ENCODE measurements at regions not wholly inside any gene's neighbourhood (a gene's known extent, or its start where the extent isn't known, plus 50 kb on each side); places are given as distances from the start of the nearest gene placed in this dataset.

GRCh38 chr16:64892835-64893785, 228.8 kb downstream of the CDH11 start:
- no peak for DNase-seq (ENCODE audit: low spot score)

GRCh38 chr16:64889446-64889845, 232.4 kb downstream of the CDH11 start:
- no peak for DNase-seq (ENCODE audit: low spot score)

GRCh38 chr16:64887651-64888050, 234.2 kb downstream of the CDH11 start:
- no peak for DNase-seq (ENCODE audit: low spot score)

- no peak for DNase-seq (ENCODE audit: low spot score)
Measured at GRCh38 chr16:64882078-64882784, 239.6 kb downstream of the CDH11 start.

- no peak for DNase-seq (ENCODE audit: low spot score)
Measured at GRCh38 chr16:64880994-64881393, 240.9 kb downstream of the CDH11 start.

GRCh38 chr16:64880006-64880405, 241.9 kb downstream of the CDH11 start:
- no peak for DNase-seq (ENCODE audit: low spot score)

GRCh38 chr16:64878940-64879339, 242.9 kb downstream of the CDH11 start:
- no peak for DNase-seq (ENCODE audit: low spot score)

- no peak for DNase-seq (ENCODE audit: low spot score)
Measured at GRCh38 chr16:64872101-64872500, 249.8 kb downstream of the CDH11 start.

GRCh38 chr16:64870859-64871258, 251.0 kb downstream of the CDH11 start:
- no peak for DNase-seq (ENCODE audit: low spot score)

- DNase-seq (ENCODE audit: low spot score), result no peak
Measured at GRCh38 chr16:64869781-64870180, 252.1 kb downstream of the CDH11 start.

- no peak for DNase-seq (ENCODE audit: low spot score)
Measured at GRCh38 chr16:64866021-64866420, 255.8 kb downstream of the CDH11 start.

- no peak for DNase-seq (ENCODE audit: low spot score)
Measured at GRCh38 chr16:64865069-64865696, 256.7 kb downstream of the CDH11 start.

- DNase-seq (ENCODE audit: low spot score), result no peak
Measured at GRCh38 chr16:64864232-64864809, 257.5 kb downstream of the CDH11 start.

- DNase-seq (ENCODE audit: low spot score), result no peak
Measured at GRCh38 chr16:64858076-64858475, 263.8 kb downstream of the CDH11 start.

GRCh38 chr16:64857411-64857810, 264.5 kb downstream of the CDH11 start:
- DNase-seq (ENCODE audit: low spot score), result no peak

GRCh38 chr16:64853551-64853950, 268.3 kb downstream of the CDH11 start:
- DNase-seq (ENCODE audit: low spot score), result no peak

GRCh38 chr16:64846966-64847365, 274.9 kb downstream of the CDH11 start:
- DNase-seq (ENCODE audit: low spot score), result no peak

- DNase-seq (ENCODE audit: low spot score), result no peak
Measured at GRCh38 chr16:64845071-64845470, 276.8 kb downstream of the CDH11 start.

GRCh38 chr16:64841482-64841881, 280.4 kb downstream of the CDH11 start:
- no peak for DNase-seq (ENCODE audit: low spot score)

- DNase-seq (ENCODE audit: low spot score), result no peak
Measured at GRCh38 chr16:64841071-64841470, 280.8 kb downstream of the CDH11 start.

- no peak for DNase-seq (ENCODE audit: low spot score)
Measured at GRCh38 chr16:64830653-64831052, 291.2 kb downstream of the CDH11 start.

GRCh38 chr16:64829678-64830077, 292.2 kb downstream of the CDH11 start:
- no peak for DNase-seq (ENCODE audit: low spot score)

All from hematopoietic multipotent progenitor cell treated with erythropoietin and hydrocortisone succinate and interleukin-3 and kit ligand, for 15 days (in vitro differentiated cells).